Heart left ventricle (tissue), 16 donors: ENCODE measurements at regions not wholly inside any gene's neighbourhood (a gene's known extent, or its start where the extent isn't known, plus 50 kb on each side); places are given as distances from the start of the nearest gene placed in this dataset.

ENCODE experiments used
- ATAC-seq, 4 donors: fragments of 200-7000 bp; cut with Tn5 transposase; one replicate each; pipeline ENCODE4 v1.9.1; 2020 to 2022; ENCODE audit warnings: moderate library complexity in 4 of 4, mild to moderate bottlenecking in 3 of 4, moderate number of reproducible peaks in 1 of 4
- DNase-seq, 5 donors: peaks; one replicate each; pipeline ENCODE4 v3.0.0-alpha.2; 2020
- H3K27ac ChIP-seq, 12 donors: fragments of 200-600 bp; sonication (generic) in 4 of 12; one replicate each; pipeline versions ENCODE4 v1.5.0 to v1.8.0; 2016 to 2022; ENCODE audit warnings: mild to moderate bottlenecking in 2 of 12
- H3K27me3 ChIP-seq, 9 donors: fragments of 200-600 bp; sonication (generic) in 2 of 9; one replicate each; pipeline versions ENCODE4 v1.5.1 to v1.8.0; 2016 to 2022; ENCODE audit warnings: mild to moderate bottlenecking in 3 of 9
- H3K36me3 ChIP-seq, 9 donors: fragments of 200-600 bp; sonication (generic) in 2 of 9; one replicate each; pipeline versions ENCODE4 v1.5.0 to v1.8.0; 2018 to 2022; ENCODE audit warnings: mild to moderate bottlenecking in 2 of 9
- H3K4me1 ChIP-seq, 12 donors: fragments of 200-600 bp; sonication (generic) in 4 of 12; one replicate each; pipeline versions ENCODE4 v1.5.0 to v1.8.0; 2016 to 2022; ENCODE audit warnings: mild to moderate bottlenecking in 3 of 12
- H3K4me3 ChIP-seq, 12 donors: fragments of 200-600 bp; sonication (generic) in 4 of 12; one replicate each; pipeline versions ENCODE4 v1.5.0 to v1.8.0; 2017 to 2022; ENCODE audit warnings: mild to moderate bottlenecking in 9 of 12, moderate library complexity in 4 of 12
- H3K9me3 ChIP-seq, 12 donors: fragments of 200-600 bp; sonication (generic) in 4 of 12; one replicate each; pipeline versions ENCODE4 v1.5.0 to v1.8.0; 2016 to 2022; ENCODE audit warnings: mild to moderate bottlenecking in 1 of 12
- POLR2A ChIP-seq, 2 donors: fragments of 450-650 bp; IDR thresholded peaks; one replicate each; pipeline ENCODE4 v1.6.1; 2017; ENCODE audit warnings: antibody characterized with exemption in 2 of 2, mild to moderate bottlenecking in 2 of 2, moderate library complexity in 2 of 2
- WGBS, 4 donors: extraction: QIAGEN DNeasy Blood & Tissue Kit in 2 of 4; methylation state at CpG; one replicate each; pipeline versions ENCODE4 v1.1.5 to v1.1.7; 2013 to 2018; 5-methylcytosine and 5-hydroxymethylcytosine counted together
- intact Hi-C, 10 donors: fragments of 100-400 bp; cut with DNase I; formaldehyde crosslinking; loops; one replicate each; pipeline versions ENCODE4 v1.11.1 to v1.14.2; 2022
- TF ChIP-seq, protein P1 (sequence below), 12 donors: fragments of 200-600 bp; sonication (generic) in 4 of 12; IDR thresholded peaks; one replicate each; pipeline versions ENCODE4 v1.5.0 to v1.8.0; 2018 to 2022; ENCODE audit warnings: antibody characterized with exemption in 12 of 12, mild to moderate bottlenecking in 5 of 12
- donor health status: ischemic (EF 13 %, LVEDD 7.1; RV severe dilation, severe dysfunction).
- donor health status: healthy with polysubstance abuse.
- donor health status: DM: no; HTN: yes; CAD: no.
- donor health status: DM: no; HTN: no; CAD: no.
- donor health status: ischemic (EF 25% LVEDD 6.9; RV normal size, moderate dysfunction).
- donor health status: ischemic (EF 25% LVEDD 5.7; RV mildly dilated, moderate dysfunction).
- donor health status: healthy.
- donor health status: DM: yes; HTN: yes; CAD: no.
- donor health status: ischemic (EF 35%, LVEDD 5.7; RV mildly dilated, moderate dysfunction).
- donor health status: nonischemic (EF 11% LVEDD 7.7; RV severe dilation, severe dysfunction).
- donor health status: DM: yes; HTN: yes; CAD: no.
- donor health status: PGD.
- donor health status: ischemic (EF 29% LVEDD 5.4; RV normal size, mild dysfunction).
- donor health status: nonischemic (EF 23%, LVEDD 6.1; RV moderate dilation, normal function).

DNA sequence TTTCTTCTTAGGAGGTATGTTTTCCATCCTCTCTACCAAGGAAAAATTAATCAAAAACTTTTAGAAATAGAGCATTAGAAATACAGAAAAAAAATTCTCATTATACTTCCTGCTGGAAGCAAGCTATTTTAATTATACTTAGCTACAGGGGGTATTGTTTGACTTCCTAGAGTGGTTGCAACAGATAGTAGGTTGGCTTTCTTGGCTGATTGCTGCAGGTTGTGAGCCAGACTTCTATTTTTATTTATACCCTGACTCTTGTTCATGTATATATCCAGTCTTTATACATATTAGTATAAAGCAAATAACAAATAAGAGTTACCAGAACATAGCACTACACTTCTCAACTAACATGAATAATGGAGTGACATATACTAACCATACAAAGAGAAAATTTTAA is 460.8 kb upstream of the REG3G start:
- no peak for TF ChIP-seq POLR2A (IDR thresholded peaks at IDR 0.05)
- TF ChIP-seq, protein P1, sequence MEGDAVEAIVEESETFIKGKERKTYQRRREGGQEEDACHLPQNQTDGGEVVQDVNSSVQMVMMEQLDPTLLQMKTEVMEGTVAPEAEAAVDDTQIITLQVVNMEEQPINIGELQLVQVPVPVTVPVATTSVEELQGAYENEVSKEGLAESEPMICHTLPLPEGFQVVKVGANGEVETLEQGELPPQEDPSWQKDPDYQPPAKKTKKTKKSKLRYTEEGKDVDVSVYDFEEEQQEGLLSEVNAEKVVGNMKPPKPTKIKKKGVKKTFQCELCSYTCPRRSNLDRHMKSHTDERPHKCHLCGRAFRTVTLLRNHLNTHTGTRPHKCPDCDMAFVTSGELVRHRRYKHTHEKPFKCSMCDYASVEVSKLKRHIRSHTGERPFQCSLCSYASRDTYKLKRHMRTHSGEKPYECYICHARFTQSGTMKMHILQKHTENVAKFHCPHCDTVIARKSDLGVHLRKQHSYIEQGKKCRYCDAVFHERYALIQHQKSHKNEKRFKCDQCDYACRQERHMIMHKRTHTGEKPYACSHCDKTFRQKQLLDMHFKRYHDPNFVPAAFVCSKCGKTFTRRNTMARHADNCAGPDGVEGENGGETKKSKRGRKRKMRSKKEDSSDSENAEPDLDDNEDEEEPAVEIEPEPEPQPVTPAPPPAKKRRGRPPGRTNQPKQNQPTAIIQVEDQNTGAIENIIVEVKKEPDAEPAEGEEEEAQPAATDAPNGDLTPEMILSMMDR (IDR thresholded peaks at IDR 0.05): no peak

DNA sequence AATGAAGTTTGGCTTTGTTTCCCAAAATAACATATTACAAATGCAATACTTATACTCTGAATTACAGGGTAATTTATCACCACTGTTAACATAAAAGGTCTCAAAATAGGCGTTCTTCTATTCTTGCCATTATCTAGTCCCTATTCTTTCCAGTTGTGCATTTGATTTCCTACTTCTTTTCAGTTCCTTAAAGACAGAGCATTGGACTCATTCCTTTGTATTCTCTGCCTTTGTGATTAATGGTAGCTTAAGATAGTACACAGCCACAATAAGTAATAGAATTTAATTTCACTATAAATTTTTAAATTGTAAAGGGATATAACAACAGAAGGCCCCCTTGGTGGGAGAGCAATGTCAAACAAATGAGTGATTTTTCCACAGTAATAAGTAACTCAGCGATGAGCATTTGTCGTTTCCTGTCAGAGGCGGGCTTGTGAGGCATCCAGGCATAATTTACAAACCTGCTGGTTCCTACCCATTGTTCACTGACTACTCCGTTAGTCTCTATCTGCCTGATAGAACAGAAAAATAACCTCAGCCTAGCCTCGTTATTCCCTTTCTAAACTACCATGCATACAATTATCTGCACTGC is 456.6 kb upstream of the REG3G start:
- H3K4me3 ChIP-seq: no peak overlapping the region
- intact Hi-C loops: no loop called here
- H3K36me3 ChIP-seq: no peaks in the 10 kb centered on the region
- 67 to 72% (median 70%) methylated on average over 6 of the region's 6 CpGs for WGBS, 4 donors
- TF ChIP-seq POLR2A (IDR thresholded peaks at IDR 0.05): no peak
- TF ChIP-seq, protein P1 (IDR thresholded peaks at IDR 0.05): no peak
- no peaks in the 10 kb centered on the region for H3K27me3 ChIP-seq
- DNase-seq (no peak), ATAC-seq (no peak)
- H3K9me3 ChIP-seq: peaks cover 0 to 4% (median 0%) of the 10 kb centered on the region in 12 donors
- H3K4me1 ChIP-seq: no peaks in the 10 kb centered on the region
- no peak overlapping the region for H3K27ac ChIP-seq

More for the DNA sequence above, 460.8 kb upstream of the REG3G start:
- Histone ChIP-seq H3K4me3 (no peak overlapping the region), H3K36me3 (no peaks in the 10 kb centered on the region), H3K27me3 (no peaks in the 10 kb centered on the region), H3K27ac (no peak overlapping the region), H3K9me3 (no peaks in the 10 kb centered on the region), H3K4me1 (no peaks in the 10 kb centered on the region)
- ATAC-seq (no peak), DNase-seq (no peak)
- intact Hi-C loops: no loop called here

DNA sequence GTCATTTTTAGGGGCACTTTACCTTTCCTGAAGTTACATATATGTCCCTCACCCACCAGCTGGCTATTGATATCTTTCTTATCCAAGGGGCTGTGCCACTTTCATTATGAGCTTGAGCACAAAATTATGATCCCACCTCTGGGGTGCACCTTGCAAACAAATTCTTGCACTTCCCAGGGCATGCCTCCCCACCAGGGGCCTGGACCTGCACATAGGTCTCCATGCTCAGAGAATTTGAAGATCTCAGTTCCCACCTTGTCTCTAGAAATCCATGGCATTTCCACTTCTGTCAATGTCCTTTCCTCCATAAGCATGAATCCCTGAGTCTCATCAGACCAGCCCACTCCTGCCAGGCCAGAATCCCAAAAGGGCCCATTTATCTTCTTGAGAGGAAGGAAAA is 449.1 kb upstream of the REG3G start:
- ATAC-seq: no peak
- Histone ChIP-seq H3K9me3 (peaks cover 0 to 4% (median 0%) of the 10 kb centered on the region in 12 donors), H3K27me3 (no peaks in the 10 kb centered on the region), H3K36me3 (no peaks in the 10 kb centered on the region), H3K27ac (no peak overlapping the region), H3K4me3 (no peak overlapping the region), H3K4me1 (no peaks in the 10 kb centered on the region)
- no peak for DNase-seq
- intact Hi-C loops: no loop called here
- TF ChIP-seq POLR2A (IDR thresholded peaks at IDR 0.05): no peak
- TF ChIP-seq, protein P1 (IDR thresholded peaks at IDR 0.05): no peak

DNA sequence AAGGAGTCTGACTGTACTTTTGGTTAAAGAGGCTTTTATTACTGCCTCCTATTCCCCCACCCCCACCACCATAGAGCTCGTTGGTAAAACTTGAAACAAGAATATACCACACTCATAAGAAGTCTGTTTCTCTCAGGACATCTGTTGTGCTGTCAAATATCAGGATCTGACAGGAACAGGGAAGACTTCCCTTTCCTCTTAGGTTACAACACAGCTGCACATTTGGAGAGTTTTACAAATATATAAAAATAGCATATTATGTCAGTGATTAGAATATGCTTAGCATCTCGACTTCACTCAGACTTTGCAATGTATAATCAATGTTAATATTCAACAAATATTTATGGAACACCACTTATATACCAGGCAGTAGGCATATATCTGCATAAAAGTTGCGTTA is 439.6 kb upstream of the REG3G start:
- Histone ChIP-seq H3K27ac (no peak overlapping the region), H3K36me3 (no peaks in the 10 kb centered on the region), H3K27me3 (no peaks in the 10 kb centered on the region), H3K4me3 (no peak overlapping the region), H3K4me1 (no peaks in the 10 kb centered on the region), H3K9me3 (no peaks in the 10 kb centered on the region)
- WGBS, 4 donors: 32 to 36% (median 35%) methylated on average over 3 of the region's 3 CpGs
- DNase-seq (no peak), ATAC-seq (no peak)
- TF ChIP-seq, protein P1 (IDR thresholded peaks at IDR 0.05): no peak
- no peak for TF ChIP-seq POLR2A (IDR thresholded peaks at IDR 0.05)
- intact Hi-C loops: no loop called here
